GM19328 (cell line): ENCODE measurements at regions not wholly inside any gene's neighbourhood (a gene's known extent, or its start where the extent isn't known, plus 50 kb on each side); places are given as distances from the start of the nearest gene placed in this dataset.

ENCODE experiments used
- ATAC-seq: cut with Tn5 transposase; IDR thresholded peaks from one replicate; pipeline ENCODE4 v1.9.1; 2021; ENCODE audit warnings: mild to moderate bottlenecking, moderate library complexity; ENCODE audit not compliant: unreplicated experiment

DNA sequence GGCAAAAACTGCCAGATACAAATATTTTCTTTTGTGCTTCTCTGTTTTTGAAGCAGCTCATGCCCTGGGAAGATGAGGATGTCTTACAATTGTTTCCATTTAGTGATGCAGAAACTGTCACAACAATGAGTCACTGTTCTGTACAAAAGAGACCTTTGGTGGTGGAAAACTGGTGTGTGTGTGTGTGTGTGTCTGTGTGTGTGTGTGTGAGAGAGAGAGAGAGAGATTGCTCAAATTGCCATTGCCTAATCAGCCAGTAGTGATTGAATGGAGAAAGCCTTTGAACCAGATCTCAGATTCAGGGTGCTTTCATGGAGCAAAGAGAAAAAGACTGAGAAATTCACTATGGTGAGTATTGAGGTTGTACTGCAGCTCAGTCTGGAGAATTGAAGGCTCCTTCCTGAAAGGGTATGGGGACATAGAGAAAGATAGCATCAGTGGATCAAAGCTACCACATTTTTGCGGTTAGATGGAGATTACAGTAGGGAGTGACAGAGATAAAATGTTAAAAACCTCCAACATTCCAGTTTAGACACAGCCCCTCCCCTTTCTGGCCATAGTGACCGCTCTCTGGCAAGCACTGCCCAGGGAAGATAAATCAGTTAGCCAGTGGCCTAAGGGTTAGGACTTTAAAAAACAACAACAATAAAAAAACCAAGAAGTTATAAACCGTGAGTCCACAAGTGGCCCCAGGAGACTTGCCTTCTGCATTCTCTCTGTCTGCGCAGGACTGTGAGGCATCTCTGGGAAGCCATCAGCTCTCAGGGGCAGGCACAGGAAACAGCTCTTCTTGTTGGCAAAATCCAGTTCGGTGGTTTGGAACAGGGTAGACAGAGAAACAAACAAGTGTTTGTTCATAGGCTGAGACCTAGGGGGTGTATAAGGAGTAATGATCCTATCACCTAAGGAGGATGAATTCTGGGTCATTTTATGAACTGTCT is 406.5 kb downstream of the DUSP10 start:
- ATAC-seq, result no peak

DNA sequence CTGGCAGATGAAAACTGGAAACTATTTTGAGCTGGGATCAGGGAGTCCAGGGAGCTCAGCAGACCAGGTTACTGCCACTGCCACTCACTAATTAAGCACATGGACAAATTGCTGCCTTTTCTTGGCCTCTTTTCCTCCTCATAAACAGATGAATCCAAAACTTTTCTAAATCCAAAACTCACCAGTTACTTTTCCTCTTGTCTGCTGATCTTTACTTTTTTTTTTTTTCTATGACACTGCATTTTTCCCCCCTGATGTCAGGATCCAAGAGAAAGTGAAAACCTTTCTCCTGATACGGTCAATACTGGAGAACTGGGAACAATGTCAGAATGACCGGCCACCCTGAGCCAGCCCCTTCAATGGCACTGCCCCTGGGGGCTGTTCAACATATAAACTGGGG is 405.8 kb downstream of the DUSP10 start:
- no peak for ATAC-seq

DNA sequence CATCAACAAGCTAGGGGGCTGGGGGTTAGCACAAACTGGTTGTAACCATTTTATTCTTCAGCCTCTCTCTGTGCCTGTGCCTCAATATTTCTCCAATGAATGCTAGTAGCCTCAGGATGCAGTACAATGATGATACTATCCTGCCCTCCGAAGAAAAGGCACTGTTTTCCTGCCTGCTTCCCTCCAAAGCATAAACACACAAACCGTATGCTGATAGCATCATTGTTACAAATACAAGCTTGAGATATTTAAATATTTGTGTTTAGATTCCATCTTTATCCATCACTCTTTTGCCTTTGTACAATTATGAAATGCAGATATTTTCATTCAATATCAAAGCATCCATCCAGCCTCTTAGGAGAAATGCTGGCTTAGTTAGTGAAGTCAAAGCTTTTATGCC is 404.8 kb downstream of the DUSP10 start:
- ATAC-seq, result no peak

DNA sequence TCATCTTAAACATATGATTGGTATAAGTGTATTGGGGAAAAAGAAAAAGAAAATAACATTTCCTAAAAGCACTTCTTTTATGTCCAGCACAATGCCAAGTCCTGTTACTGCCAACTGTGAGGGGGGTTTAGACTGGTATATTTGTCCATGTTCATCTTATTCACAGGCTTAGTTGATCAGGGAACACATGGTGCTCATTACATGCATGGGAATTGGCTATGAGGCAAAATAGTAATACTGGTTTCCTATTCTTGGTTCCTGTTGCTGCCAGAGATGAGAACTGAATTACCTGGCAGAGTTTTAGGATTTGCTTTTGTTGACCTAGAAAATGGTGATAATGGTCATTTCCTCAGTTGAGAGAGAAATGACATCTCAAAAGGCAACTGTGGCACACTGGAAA is 398.8 kb downstream of the DUSP10 start:
- no peak for ATAC-seq

DNA sequence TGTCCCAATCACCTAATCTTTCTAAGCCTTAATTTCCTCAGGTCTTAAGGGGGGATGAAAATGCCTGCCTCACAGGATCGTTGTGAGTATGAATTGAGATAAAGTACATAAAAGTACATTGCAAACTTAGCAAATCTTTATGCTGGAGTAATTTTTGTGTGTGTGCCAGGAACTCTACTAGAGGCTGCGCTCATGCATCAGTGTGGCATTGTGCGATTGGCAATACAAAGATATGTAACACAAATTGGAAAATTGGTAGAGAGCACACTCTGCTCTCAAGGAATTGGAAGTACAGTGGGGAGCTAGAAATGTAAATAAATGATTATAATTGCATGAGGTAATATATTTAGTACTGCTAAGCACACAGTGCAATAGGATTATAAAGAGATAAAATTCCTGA is 398.3 kb downstream of the DUSP10 start:
- no peak for ATAC-seq

DNA sequence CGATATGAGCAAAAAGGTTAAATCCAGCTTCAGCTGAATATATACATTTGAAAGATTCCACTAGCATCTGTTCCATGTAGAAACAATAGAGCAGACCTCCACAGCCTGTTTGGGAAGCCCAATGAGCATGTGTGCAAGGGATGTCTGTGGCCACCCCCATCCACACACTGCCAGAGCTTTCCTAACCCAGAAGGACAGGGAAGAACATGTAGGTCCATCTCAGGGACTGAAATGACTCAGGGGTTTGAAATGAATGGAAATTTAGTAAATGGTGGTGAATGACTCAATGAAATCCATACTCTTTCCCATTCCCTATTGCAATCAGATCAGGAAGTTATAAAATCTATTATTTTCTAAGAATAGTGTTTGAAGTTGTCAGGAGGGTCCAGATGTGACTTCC is 397.2 kb downstream of the DUSP10 start:
- ATAC-seq, result no peak

DNA sequence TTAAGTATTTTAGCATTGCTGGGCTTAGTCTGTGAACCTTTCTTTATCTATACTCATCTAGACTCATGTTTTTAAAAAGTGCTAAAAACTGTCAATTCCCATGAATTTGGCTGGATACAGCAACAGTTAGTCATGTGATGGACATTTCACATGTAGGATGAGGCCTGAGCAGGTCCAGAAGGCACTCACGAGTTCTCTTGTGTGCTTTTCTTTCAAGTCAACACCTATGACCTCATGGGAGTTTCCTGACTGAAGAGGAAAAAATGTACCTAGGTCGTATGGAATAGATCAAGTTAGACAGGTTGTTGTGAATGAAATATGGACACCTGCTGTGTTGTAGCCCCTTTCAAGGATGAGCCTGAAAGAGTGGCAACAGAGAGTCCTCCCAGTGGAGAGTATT is 394.2 kb downstream of the DUSP10 start:
- ATAC-seq, result no peak

DNA sequence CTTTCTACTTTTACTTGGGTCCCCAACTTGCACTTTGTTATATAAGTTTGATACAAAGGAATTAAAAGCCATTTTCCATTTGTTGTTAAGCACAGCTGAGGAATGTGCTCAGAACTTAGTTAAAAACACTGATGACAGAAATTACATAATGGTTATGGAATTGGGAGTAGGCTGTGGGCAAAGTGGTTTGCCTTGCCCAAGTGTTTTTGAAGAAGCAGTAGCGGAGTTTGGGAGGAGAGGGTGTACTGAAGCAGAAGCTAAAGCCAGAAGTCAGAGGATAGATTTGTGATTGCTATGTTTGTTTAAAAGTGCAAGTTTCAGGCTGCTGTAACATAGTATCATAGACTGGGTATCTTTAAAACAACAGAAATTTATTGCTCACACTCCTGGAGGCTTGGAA is 391.8 kb downstream of the DUSP10 start:
- no peak for ATAC-seq

DNA sequence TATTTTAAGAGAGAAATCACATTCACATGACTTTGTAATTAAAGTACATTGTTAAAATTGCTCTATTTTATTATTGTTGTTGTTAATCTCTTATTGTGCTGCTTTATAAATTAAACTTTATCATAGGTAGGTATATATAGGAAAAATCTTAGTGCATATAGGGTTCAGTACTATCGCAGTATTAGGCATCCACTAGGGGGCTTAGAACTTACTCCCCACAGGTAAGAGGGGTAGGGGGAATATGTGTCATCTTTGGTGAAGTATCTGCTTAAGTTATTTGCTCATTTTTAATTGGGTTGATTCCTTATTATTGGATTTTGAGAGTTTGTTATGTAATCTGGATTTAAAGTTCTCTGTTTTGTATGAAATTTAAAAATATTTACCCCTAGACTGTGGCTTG is 385.2 kb downstream of the DUSP10 start:
- ATAC-seq, result no peak

DNA sequence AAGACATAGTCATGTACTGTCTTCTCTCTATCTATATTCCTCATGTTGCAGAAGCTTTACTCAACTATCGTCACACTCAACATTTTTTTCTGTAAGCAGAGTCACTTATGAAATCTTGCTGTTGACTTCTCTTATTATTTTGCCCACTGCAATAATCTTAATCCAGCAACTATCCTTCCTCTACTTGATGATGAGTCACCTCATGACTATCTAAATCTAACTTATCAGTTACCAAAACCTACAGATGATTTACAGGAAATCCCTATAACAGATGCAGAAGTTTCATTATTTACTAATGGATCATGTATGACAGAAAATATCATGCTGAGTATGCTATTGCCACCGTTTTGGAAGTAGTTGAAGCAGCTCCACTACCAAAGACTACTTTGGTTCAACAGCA is 378.9 kb downstream of the DUSP10 start:
- no peak for ATAC-seq

DNA sequence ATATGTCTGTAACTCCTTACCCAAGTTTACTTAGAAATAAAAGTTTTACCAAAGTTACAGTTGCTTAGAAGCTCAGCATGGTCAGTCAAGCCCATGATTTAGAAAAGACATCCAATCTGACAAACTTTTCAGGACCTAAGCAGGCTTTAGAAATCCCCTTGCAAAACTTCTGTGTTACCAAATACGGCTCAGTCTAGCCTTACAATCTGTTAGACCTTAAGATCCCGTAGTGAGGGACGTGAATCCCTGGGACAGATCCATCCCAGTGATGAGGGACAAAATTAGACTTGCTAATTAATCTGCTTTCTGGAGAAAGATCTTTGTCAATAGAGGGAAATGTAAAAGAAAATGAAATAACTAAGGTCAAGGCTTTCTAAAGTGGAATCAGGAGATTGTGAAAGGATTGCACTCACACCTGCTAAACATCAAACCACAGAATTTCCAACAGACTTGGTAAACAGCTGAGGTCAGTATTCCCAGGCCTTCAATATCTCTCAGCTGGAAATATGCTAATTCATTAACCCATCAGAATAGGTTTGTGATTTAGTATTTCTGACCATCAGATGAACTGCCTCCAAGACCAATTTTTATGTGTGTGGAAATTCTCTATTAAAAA is 375.3 kb downstream of the DUSP10 start:
- no peak for ATAC-seq

DNA sequence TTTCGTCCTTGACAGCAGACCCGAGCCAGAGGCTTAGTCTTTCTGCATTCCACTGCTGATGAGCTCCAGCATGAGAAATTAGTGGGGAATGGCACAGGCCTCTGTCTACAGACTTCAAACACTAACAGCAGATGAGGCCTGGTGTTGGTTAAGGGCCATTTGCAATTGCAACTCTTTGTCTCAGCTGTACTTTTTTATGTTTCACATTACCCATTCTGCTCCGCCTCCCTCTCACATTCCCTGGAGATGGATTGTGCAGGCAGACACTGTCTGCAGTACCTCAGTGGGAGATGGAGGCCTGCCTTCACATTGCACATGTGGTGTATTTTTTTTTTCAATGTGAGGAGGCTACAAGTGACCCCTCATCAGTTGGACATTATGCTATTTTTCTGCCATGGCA is 370.2 kb downstream of the DUSP10 start:
- ATAC-seq, result no peak

DNA sequence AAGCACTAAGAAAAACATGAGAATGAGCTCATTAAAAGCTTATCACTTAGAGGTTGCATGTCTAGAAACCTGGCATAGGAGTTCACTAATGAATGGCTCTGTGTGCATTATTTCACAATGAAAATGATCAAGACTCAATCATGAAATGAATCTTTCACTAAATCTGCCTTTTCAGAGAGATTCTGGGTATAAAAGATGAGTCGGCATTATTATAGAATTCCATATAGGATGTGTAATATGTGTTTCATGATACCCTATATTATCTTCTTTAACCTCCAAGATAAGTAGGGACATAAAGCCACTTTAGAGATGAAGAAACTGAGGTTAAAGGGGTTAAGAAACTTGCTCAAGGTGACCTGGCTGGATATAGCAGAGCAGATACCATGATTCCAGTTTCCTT is 368.1 kb downstream of the DUSP10 start:
- no peak for ATAC-seq

DNA sequence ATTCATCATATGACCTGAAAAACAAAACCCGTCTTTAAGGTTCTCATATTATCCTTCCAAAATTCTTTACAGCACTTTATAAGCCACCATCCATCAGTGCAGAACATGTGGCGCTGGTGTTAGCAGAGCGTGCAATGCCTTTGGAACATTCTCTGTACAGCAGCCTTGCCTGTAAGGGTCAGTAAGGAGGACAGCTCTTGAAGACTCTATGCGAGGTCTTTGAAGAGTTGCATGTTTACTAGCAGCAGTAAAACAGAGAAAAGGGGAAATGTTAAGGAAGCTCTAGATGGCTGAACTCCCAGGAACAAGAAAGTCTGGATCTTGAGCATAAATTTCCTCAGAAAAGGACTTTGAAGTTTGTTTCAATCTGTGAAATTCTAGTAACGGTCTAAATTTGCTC is 365.6 kb downstream of the DUSP10 start:
- ATAC-seq, result no peak

DNA sequence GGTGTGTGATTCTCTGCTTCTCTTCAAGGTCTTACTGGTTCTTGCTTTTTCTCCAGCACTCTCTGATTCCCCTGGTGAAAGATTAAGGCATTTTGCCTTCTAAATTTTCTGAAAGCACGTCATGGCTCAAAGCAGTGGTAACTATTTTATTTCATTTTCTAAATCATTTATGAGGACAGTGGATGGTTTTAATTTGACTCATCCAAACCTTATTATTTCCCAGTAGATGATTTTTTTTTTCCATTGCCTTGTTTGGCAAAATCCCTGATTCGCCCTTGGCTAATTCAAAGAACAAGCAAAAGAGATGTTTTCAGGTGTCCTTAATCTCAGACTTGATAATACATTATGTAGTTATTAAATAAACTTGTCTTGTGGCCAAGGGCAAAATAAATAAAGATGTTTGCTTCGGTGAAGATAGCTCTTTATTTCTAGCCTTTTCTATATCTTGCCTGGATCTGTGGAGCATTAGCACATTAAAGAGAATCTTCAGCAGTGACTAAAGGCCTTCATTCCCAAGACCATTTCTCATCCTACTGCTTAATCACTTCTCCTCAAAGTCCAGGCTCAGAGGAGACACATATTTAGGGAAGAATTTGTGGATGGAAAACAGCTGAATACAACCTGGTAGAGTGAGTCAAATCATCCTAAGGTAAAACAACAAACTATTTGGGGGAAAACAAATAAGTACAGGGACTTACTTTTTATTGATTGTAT is 359.8 kb downstream of the DUSP10 start:
- no peak for ATAC-seq

DNA sequence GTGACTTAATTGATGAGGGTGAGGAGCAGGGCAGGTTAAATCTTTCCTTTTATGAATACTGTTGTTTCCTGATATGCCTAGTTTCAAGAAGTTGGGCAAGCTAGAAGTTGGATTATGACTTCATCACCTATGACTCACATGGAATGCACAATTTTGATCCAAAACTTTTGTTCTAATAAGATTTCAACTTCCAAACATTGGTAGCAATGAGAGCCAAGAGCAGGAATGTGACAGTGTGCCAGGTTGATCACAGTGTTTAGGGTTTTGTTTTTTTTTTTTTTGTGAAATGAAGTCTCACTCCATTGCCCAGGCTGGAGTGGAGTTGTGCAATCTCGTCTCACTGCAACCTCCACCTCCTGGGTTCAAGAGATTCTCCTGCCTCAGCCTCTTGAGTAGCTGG is 349.4 kb downstream of the DUSP10 start:
- no peak for ATAC-seq

DNA sequence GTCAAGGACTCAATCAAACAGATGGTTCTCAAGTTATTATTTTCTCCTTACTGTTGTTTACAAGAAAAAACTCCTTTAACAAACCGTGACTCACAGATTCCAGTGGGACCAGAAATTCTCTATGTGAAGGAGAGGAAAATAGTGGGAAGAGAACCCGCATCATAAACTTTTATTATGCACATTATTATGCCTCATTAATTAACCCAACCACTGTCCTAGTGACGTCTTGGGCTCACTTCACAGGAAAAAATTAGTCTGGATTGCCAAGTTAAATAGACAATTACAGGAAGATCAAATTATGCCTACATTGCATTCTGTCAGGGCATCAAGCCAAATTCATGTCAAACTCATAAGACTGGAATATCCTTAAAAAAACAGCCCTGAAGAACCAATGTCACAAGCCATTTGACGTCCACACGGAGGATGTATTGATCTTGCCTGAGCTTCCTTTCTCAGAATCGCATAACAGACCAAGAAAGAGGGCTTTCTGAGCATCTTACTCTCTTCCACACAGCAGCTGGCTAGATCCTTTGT is 347.8 kb downstream of the DUSP10 start:
- ATAC-seq, result no peak

DNA sequence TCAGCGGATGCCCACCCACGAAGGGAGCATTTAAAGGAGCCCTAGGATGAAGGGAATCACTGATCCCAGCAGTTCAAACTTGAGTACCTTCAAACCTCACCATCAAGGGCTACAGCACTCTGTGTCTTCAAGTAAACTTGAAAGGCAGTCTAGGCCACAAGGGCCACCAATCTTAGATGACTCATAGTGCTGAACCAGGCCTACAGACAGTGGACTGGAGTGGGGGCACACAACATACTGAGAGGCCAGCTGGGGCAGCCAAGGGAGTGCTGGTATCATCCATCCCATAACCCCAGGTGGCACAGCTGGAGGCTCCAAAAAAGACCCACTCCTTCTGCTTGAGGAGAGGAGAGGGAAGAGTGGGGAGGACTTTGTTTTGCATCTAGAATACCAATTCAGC is 345.4 kb downstream of the DUSP10 start:
- no peak for ATAC-seq

DNA sequence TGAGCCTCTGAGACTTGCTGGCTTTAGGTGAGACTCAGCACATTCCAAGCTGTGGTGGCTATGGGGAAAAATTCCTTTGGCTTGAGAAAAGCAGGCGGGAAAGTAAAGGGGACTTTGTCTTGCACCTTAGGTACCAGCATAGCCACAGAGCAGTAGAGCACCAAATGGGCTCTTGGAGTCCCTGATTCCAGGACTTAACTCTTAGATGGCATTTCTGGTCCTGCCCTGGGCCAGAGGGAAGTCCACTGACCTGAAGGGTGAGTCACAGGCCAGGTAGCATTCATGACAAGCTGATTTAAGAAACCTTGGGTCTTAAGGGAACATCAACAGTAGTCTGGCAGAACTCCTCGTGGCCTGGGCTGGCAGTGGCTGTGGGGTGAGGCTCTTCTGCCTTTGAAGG is 344.7 kb downstream of the DUSP10 start:
- ATAC-seq, result no peak

DNA sequence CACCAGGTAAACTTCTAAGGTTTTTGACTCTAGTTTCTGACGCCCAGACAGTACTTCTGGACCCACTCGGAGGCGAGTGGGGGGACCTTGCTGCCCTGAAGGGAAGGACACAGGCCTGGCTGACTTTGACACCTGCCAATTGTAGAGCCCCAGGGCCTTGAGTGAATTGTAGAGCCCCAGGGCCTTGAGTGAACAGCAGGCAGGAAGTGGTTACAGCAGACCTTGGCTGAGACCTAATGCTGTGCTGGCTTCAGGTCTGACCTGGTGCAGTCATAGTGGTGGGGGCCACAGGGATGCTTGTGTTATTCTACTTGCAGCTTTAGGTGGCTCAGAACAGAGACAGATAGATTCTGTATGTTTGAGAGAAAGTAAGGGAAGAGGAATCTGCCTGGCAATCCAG is 344.3 kb downstream of the DUSP10 start:
- ATAC-seq, result no peak

DNA sequence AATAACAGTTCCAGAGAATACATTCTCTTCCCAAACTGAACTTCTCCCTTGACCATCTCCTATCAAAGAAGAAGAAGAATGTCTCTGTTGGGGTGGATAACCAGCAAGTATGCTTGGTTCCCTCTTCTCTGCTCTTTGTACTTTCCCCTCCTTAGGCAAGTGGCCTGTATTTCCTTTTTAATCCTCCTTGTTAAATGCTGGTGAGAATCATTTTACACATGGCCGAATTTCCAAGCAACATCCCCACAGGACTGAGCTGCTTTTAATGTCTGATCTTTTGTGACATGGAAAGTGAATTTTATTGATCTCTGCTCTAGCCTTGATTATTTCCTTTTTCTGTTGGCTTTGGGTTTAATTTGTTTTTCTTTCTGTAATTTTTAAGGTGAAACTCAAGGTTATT is 336.7 kb downstream of the DUSP10 start:
- ATAC-seq, result no peak
